OCI-LY1 (cell line): ENCODE measurements at regions not wholly inside any gene's neighbourhood (a gene's known extent, or its start where the extent isn't known, plus 50 kb on each side); places are given as distances from the start of the nearest gene placed in this dataset.

Experiments used
- H2AFZ ChIP-seq: fragments of 200-600 bp; sonication (generic), shearing (Covaris generic); 2 replicates; pipeline ENCODE4 v1.6.0; 2014; ENCODE audit warnings: antibody characterized with exemption, mild to moderate bottlenecking, low read length
- H3F3A ChIP-seq: fragments of 200-600 bp; sonication (generic), shearing (Covaris generic); 2 replicates; pipeline ENCODE4 v1.6.0; 2014; ENCODE audit warnings: mild to moderate bottlenecking, antibody characterized with exemption, low read length, moderate library complexity; ENCODE audit not compliant: insufficient read depth
- H3K27ac ChIP-seq: fragments of 200-600 bp; sonication (generic); 2 replicates; pipeline ENCODE4 v1.5.1; 2014; ENCODE audit warnings: low read length, mixed run types, mild to moderate bottlenecking, low read depth; ENCODE audit not compliant: poor library complexity, severe bottlenecking
- H3K27me3 ChIP-seq: fragments of 200-600 bp; sonication (generic); 2 replicates; pipeline ENCODE4 v1.6.0; 2014; ENCODE audit warnings: antibody characterized with exemption, mild to moderate bottlenecking, low read length, moderate library complexity; ENCODE audit not compliant: insufficient read depth
- H3K36me3 ChIP-seq: fragments of 200-600 bp; sonication (generic); 2 replicates; pipeline ENCODE4 v1.6.1; 2014; ENCODE audit warnings: mild to moderate bottlenecking, antibody characterized with exemption, low read length, moderate library complexity, mixed read lengths; ENCODE audit not compliant: insufficient read depth
- H3K4me1 ChIP-seq: fragments of 200-600 bp; sonication (generic); 2 replicates; pipeline ENCODE4 v1.5.1; 2014; ENCODE audit warnings: mild to moderate bottlenecking, low read length, moderate library complexity; ENCODE audit not compliant: insufficient read depth, severe bottlenecking
- H3K4me2 ChIP-seq: fragments of 200-600 bp; sonication (generic), shearing (Covaris generic); 2 replicates; pipeline ENCODE4 v1.6.1; 2014; ENCODE audit warnings: low read length
- H3K4me3 ChIP-seq: fragments of 200-600 bp; sonication (generic); 2 replicates; pipeline ENCODE4 v1.5.1; 2014; ENCODE audit warnings: low read length, low read depth, mild to moderate bottlenecking, mixed read lengths; ENCODE audit not compliant: poor library complexity, severe bottlenecking
- H3K79me2 ChIP-seq: fragments of 200-600 bp; shearing (Covaris generic); 2 replicates; pipeline ENCODE4 v1.6.1; 2016; ENCODE audit warnings: mixed run types, low read length, mixed read lengths; ENCODE audit not compliant: insufficient read depth
- H3K9ac ChIP-seq: fragments of 200-600 bp; sonication (generic), shearing (Covaris generic); 2 replicates; pipeline ENCODE4 v1.6.1; 2014; ENCODE audit warnings: mild to moderate bottlenecking, low read length, mixed read lengths
- H3K9me2 ChIP-seq: fragments of 200-600 bp; sonication (generic), shearing (Covaris generic); 2 replicates; pipeline ENCODE4 v1.6.1; 2014; ENCODE audit warnings: low read depth, mild to moderate bottlenecking, low read length, mixed read lengths
- H3K9me3 ChIP-seq: fragments of 200-600 bp; shearing (Covaris generic); 2 replicates; pipeline ENCODE4 v1.6.1; 2014; ENCODE audit warnings: low read length, mixed read lengths
- H4K20me1 ChIP-seq: fragments of 200-600 bp; sonication (generic), shearing (Covaris generic); 2 replicates; pipeline ENCODE4 v1.6.0; 2016; ENCODE audit warnings: mild to moderate bottlenecking, low read length; ENCODE audit not compliant: insufficient read depth
- EZH2 ChIP-seq: fragments of 200-600 bp; sonication (generic), shearing (Covaris generic); IDR thresholded peaks from 2 replicates; pipeline ENCODE4 v1.8.0; 2017; ENCODE audit warnings: borderline replicate concordance, mixed run types, mild to moderate bottlenecking, antibody characterized with exemption, low read length, moderate library complexity, mixed read lengths
- TF ChIP-seq, protein P1 (sequence below): fragments of 200-600 bp; sonication (generic), shearing (Covaris generic); IDR thresholded peaks from 2 replicates; pipeline ENCODE4 v1.5.1; 2017; ENCODE audit warnings: mild to moderate bottlenecking, antibody characterized with exemption, low read length, moderate library complexity, mixed read lengths

GRCh38 chr3:13123765-13124164, 50.5 kb upstream of the IQSEC1 start:
- no peaks in the 10 kb centered on the region for H3F3A ChIP-seq
- H3K4me1 ChIP-seq, result no peaks in the 10 kb centered on the region
- no peaks in the 10 kb centered on the region for H3K36me3 ChIP-seq
- H3K9ac ChIP-seq, result no peak overlapping the region
- 0 out of 2 replicates have a peak, but pooled peaks cover 11% of the 10 kb centered on the region for H3K27me3 ChIP-seq
- no peaks in the 10 kb centered on the region for H4K20me1 ChIP-seq
- no peak overlapping the region for H3K4me3 ChIP-seq
- no peak overlapping the region for H3K27ac ChIP-seq
- no peaks in the 10 kb centered on the region for H3K79me2 ChIP-seq
- no peaks in the 10 kb centered on the region for H3K9me3 ChIP-seq
- H3K4me2 ChIP-seq, result no peak overlapping the region
- TF ChIP-seq, protein P1, sequence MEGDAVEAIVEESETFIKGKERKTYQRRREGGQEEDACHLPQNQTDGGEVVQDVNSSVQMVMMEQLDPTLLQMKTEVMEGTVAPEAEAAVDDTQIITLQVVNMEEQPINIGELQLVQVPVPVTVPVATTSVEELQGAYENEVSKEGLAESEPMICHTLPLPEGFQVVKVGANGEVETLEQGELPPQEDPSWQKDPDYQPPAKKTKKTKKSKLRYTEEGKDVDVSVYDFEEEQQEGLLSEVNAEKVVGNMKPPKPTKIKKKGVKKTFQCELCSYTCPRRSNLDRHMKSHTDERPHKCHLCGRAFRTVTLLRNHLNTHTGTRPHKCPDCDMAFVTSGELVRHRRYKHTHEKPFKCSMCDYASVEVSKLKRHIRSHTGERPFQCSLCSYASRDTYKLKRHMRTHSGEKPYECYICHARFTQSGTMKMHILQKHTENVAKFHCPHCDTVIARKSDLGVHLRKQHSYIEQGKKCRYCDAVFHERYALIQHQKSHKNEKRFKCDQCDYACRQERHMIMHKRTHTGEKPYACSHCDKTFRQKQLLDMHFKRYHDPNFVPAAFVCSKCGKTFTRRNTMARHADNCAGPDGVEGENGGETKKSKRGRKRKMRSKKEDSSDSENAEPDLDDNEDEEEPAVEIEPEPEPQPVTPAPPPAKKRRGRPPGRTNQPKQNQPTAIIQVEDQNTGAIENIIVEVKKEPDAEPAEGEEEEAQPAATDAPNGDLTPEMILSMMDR, result no peak
- TF ChIP-seq EZH2, result no peak
- H2AFZ ChIP-seq, result no peak overlapping the region
- H3K9me2 ChIP-seq, result no peaks in the 10 kb centered on the region

DNA sequence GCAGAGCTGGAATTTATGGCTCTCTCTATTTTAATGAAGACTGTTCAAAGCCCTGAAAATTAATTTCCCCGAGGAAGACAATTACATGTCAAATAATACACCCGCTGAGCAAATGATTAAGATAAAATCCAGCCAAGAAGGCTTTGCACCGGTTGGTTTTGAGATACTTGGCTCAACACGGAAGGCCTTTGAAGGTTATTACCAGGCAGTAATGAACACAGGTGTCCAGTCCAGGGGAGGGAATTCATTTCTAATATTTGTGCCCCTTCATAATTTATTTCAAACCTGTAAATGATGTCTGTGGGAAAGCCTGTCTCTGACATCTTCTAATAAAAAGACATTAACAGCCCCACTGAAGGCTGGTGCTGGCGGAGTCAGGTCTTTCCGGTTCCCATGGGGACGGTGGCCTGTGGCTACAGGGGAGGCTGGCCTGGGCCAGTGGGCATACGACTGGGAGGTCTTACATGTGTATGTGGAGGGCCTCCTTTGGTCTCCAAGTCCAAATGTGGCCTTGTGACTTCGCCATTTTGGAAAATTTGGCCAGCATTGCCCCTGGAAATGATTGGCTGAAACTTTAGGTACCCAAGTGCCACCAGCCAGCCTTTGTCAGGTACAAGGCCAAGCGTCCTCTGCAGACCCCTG, 49.9 kb upstream of the IQSEC1 start:
- Histone ChIP-seq H3K36me3 (no peaks in the 10 kb centered on the region), H4K20me1 (no peaks in the 10 kb centered on the region), H3K9me2 (no peaks in the 10 kb centered on the region), H3F3A (no peaks in the 10 kb centered on the region), H3K27ac (no peak overlapping the region), H3K79me2 (no peaks in the 10 kb centered on the region), H3K27me3 (0 out of 2 replicates have a peak, but pooled peaks cover 11% of the 10 kb centered on the region), H2AFZ (no peak overlapping the region), H3K4me2 (no peak overlapping the region), H3K4me3 (no peak overlapping the region), H3K9me3 (no peaks in the 10 kb centered on the region), H3K4me1 (no peaks in the 10 kb centered on the region), H3K9ac (no peak overlapping the region)
- no peak for TF ChIP-seq EZH2
- TF ChIP-seq, protein P1, result no peak
